HCT116 (cell line): ENCODE measurements at regions not wholly inside any gene's neighbourhood (a gene's known extent, or its start where the extent isn't known, plus 50 kb on each side); places are given as distances from the start of the nearest gene placed in this dataset.

Experiments used
- ATAC-seq: fragments of 200-7000 bp; cut with Tn5 transposase; 2 replicates; pipeline ENCODE4 v1.9.1; 2020; ENCODE audit warnings: mild to moderate bottlenecking, moderate library complexity
- BruUV-seq: library from RNA; stranded (reverse); fragments of 400-500 nt; replicated peaks from 2 replicates; lab custom pipeline; 2021; lab: Mats Ljungman, UMichigan
- CTCF ChIA-PET: fragments of 300-600 bp; sonication (Branson Sonifier 250); formaldehyde crosslinking; loops from one replicate; lab custom pipeline; 2021; ENCODE audit warnings: antibody characterized with exemption; lab: Charles Lee
- POLR2A ChIA-PET: fragments of 300-600, 350-600 bp; sonication (Branson Sonifier 250); formaldehyde crosslinking; loops from one replicate; lab custom pipeline; 2021; ENCODE audit warnings: antibody characterized with exemption; lab: Charles Lee
- RAD21 ChIA-PET, 2 experiments: fragments of 300-600 bp; sonication (Branson Sonifier 250); formaldehyde crosslinking; loops; one replicate each; lab custom pipeline; 2023; ENCODE audit warnings: low total read pairs in 2 of 2; ENCODE audit not compliant: uncharacterized antibody in 2 of 2, unreplicated experiment in 2 of 2, low non-redundant PET in 1 of 2; lab: Charles Lee
- DNase-seq: peaks from one replicate; pipeline ENCODE4 v3.0.0-alpha.2; 2010; ENCODE audit warnings: low read depth, low spot score
- H2AFZ ChIP-seq: fragments of 200-600 bp; shearing (Covaris generic), sonication (generic); 2 replicates; pipeline ENCODE4 v1.6.1; 2017; ENCODE audit warnings: low read depth, mixed run types, mixed read lengths, antibody characterized with exemption, low read length; ENCODE audit not compliant: poor library complexity, severe bottlenecking
- H3K27ac ChIP-seq: 2 replicates; pipeline ENCODE4 v1.5.1; 2012; ENCODE audit warnings: low read depth, low read length
- H3K27me3 ChIP-seq: fragments of 200-600 bp; sonication (generic); 2 replicates; pipeline ENCODE4 v1.6.1; 2016; ENCODE audit warnings: mixed run types, low read length, mixed read lengths; ENCODE audit not compliant: insufficient read depth
- H3K36me3 ChIP-seq, 2 experiments: fragments of 200-500 bp in 1 of 2; fragments of 200-600 bp in 1 of 2; sonication (Bioruptor generic) in 1 of 2; sonication (generic) in 1 of 2; 2 replicates each; pipeline versions ENCODE4 v1.5.1 to v1.6.1; 2014 to 2016; ENCODE audit warnings: low read length in 2 of 2, inconsistent platforms in 1 of 2, mixed read lengths in 1 of 2, mixed run types in 1 of 2; ENCODE audit not compliant: insufficient read depth in 2 of 2, control insufficient read depth in 1 of 2
- H3K4me1 ChIP-seq, 2 experiments: fragments of 200-600 bp in 1 of 2; sonication (generic) in 1 of 2; 2 replicates each; pipeline versions ENCODE4 v1.5.1 to v1.6.1; 2012 to 2017; ENCODE audit warnings: low read length in 2 of 2, inconsistent platforms in 1 of 2, mild to moderate bottlenecking in 1 of 2, mixed read lengths in 1 of 2, mixed run types in 1 of 2, moderate library complexity in 1 of 2; ENCODE audit not compliant: insufficient read depth in 2 of 2, control insufficient read depth in 1 of 2
- H3K4me2 ChIP-seq: fragments of 200-600 bp; sonication (generic); 2 replicates; pipeline ENCODE4 v1.6.1; 2017; ENCODE audit warnings: mixed run types, low read length, mixed read lengths
- H3K4me3 ChIP-seq, 2 experiments: fragments of 200-600 bp in 1 of 2; sonication (generic) in 1 of 2; replicated peaks in 1 of 2; 2 replicates each; pipeline ENCODE4 v1.5.1; 2011 to 2016; ENCODE audit warnings: low read length in 2 of 2, control low read depth in 1 of 2, low read depth in 1 of 2, mild to moderate bottlenecking in 1 of 2, mixed read lengths in 1 of 2, mixed run types in 1 of 2
- H3K79me2 ChIP-seq: fragments of 200-600 bp; sonication (generic); 2 replicates; pipeline ENCODE4 v1.6.1; 2017; ENCODE audit warnings: mild to moderate bottlenecking, mixed run types, low read length, moderate library complexity, mixed read lengths; ENCODE audit not compliant: insufficient read depth
- H3K9ac ChIP-seq: fragments of 200-600 bp; sonication (generic); 2 replicates; pipeline ENCODE4 v1.6.1; 2016; ENCODE audit warnings: low read length, mixed read lengths
- H3K9me2 ChIP-seq: fragments of 200-600 bp; sonication (generic), shearing (Covaris generic); 2 replicates; pipeline ENCODE4 v1.6.1; 2017; ENCODE audit warnings: mixed run types, mild to moderate bottlenecking, moderate library complexity; ENCODE audit not compliant: insufficient read depth
- H3K9me3 ChIP-seq, 2 experiments: fragments of 200-500 bp in 1 of 2; fragments of 200-600 bp in 1 of 2; sonication (Bioruptor generic) in 1 of 2; sonication (generic) in 1 of 2; 2 replicates each; pipeline ENCODE4 v1.6.1; 2014 to 2017; ENCODE audit warnings: low read length in 2 of 2, mixed read lengths in 2 of 2, inconsistent platforms in 1 of 2, low read depth in 1 of 2, mild to moderate bottlenecking in 1 of 2, mixed run types in 1 of 2, moderate library complexity in 1 of 2; ENCODE audit not compliant: control insufficient read depth in 1 of 2, insufficient read depth in 1 of 2
- H4K20me1 ChIP-seq: fragments of 200-600 bp; sonication (generic), shearing (Covaris generic); 2 replicates; pipeline ENCODE4 v1.6.1; 2017; ENCODE audit warnings: mixed run types, mild to moderate bottlenecking, moderate library complexity; ENCODE audit not compliant: insufficient read depth
- POLR2AphosphoS5 ChIP-seq: IDR thresholded peaks from 2 replicates; pipeline ENCODE4 v1.6.1; 2011; ENCODE audit warnings: mild to moderate bottlenecking, low read depth, low read length, moderate library complexity
- RAD21 ChIP-seq: IDR thresholded peaks from 2 replicates; pipeline ENCODE4 v1.6.1; 2012; ENCODE audit warnings: low read depth, mild to moderate bottlenecking
- intact Hi-C: fragments of 100-400 bp; cut with micrococcal nuclease; formaldehyde crosslinking; loops from 2 replicates; pipeline ENCODE4 v1.10.0; 2022
- TF ChIP-seq, protein P1 (sequence below), 3 experiments: fragments of 200-600 bp in 1 of 3; sonication (generic) in 1 of 3; IDR thresholded peaks in 2 of 3; conservative IDR thresholded peaks in 1 of 3; 2 replicates each; pipeline ENCODE4 v1.5.1; 2012 to 2017; ENCODE audit warnings: low read depth in 2 of 3, low read length in 2 of 3, antibody characterized with exemption in 1 of 3, borderline replicate concordance in 1 of 3, control low read depth in 1 of 3, mild to moderate bottlenecking in 1 of 3, mixed read lengths in 1 of 3, mixed run types in 1 of 3, moderate library complexity in 1 of 3; ENCODE audit not compliant: insufficient read depth in 1 of 3
- TF ChIP-seq, protein P2 (sequence below): IDR thresholded peaks from 2 replicates; pipeline ENCODE4 v1.6.1; 2012; ENCODE audit warnings: low read depth

DNA sequence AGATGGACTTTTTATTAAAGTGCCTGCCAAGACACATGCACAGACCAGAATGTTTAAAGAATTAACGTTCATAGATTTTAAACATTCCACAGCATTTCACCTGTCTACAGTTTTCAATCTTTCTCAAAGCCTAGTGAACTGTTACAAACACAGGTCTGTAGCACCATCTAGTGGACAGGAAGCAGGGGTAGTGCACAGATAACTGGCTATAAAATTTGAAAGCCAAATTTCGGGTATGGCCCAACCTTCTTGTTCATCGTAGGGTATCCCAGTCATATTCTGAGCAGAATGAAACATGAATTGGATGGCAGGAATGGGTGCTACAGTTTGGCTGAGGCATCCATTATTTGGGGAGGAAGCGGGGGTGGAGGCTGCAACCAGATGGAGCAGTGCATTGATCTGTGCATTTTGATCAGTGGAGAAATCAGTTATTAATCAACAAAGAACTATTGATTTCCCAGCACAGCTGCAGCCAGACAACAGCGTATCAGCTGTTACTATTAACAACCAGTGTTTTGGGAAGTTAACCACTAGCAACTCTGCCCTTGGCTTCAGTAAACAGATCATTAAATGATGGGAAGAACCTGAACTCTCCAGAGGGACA, 56.1 kb upstream of the B3GAT2 start:
- RAD21 ChIA-PET, result no interaction called here
- H3K4me1 ChIP-seq, result no peaks in the 10 kb centered on the region
- H3K79me2 ChIP-seq, result no peaks in the 10 kb centered on the region
- H3K4me3 ChIP-seq, result no peak overlapping the region
- DNase-seq, result peak; percentile 42
- no peak overlapping the region for H3K9ac ChIP-seq
- no peaks in the 10 kb centered on the region for H3K9me3 ChIP-seq
- no peak overlapping the region for H3K27ac ChIP-seq
- H3K27me3 ChIP-seq, result no peaks in the 10 kb centered on the region; the same call in 1 of the 2 replicates
- peak; percentile 94 for ATAC-seq
- H4K20me1 ChIP-seq, result no peaks in the 10 kb centered on the region
- no peaks in the 10 kb centered on the region for H3K9me2 ChIP-seq
- intact Hi-C loops, result loop anchor here (1.0 to 2.0 kb wide), 5 partner anchors 307 to 792 kb away; no protein-coding TSS in a partner anchor
- CTCF ChIA-PET, result interaction anchor here (1.1 to 3.2 kb wide), 5 partner anchors 57 to 792 kb away, joined by 3 to 15 read pairs (median 7); no protein-coding TSS in a partner anchor
- no peaks in the 10 kb centered on the region for H3K36me3 ChIP-seq
- TF ChIP-seq POLR2AphosphoS5 (no peak), RAD21 (peak; percentile 68)
- TF ChIP-seq, protein P1, sequence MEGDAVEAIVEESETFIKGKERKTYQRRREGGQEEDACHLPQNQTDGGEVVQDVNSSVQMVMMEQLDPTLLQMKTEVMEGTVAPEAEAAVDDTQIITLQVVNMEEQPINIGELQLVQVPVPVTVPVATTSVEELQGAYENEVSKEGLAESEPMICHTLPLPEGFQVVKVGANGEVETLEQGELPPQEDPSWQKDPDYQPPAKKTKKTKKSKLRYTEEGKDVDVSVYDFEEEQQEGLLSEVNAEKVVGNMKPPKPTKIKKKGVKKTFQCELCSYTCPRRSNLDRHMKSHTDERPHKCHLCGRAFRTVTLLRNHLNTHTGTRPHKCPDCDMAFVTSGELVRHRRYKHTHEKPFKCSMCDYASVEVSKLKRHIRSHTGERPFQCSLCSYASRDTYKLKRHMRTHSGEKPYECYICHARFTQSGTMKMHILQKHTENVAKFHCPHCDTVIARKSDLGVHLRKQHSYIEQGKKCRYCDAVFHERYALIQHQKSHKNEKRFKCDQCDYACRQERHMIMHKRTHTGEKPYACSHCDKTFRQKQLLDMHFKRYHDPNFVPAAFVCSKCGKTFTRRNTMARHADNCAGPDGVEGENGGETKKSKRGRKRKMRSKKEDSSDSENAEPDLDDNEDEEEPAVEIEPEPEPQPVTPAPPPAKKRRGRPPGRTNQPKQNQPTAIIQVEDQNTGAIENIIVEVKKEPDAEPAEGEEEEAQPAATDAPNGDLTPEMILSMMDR (IDR thresholded peaks at IDR 0.05 in 2 of 3, conservative IDR thresholded peaks at IDR 0.05 in 1 of 3; ENCODE audit: borderline replicate concordance in 1 of 3, insufficient read depth in 1 of 3, low read depth in 2 of 3, low read length in 2 of 3), result peak; percentile 51 to 90 (median 85); a peak in 5 of 6 replicates
- TF ChIP-seq, protein P2, sequence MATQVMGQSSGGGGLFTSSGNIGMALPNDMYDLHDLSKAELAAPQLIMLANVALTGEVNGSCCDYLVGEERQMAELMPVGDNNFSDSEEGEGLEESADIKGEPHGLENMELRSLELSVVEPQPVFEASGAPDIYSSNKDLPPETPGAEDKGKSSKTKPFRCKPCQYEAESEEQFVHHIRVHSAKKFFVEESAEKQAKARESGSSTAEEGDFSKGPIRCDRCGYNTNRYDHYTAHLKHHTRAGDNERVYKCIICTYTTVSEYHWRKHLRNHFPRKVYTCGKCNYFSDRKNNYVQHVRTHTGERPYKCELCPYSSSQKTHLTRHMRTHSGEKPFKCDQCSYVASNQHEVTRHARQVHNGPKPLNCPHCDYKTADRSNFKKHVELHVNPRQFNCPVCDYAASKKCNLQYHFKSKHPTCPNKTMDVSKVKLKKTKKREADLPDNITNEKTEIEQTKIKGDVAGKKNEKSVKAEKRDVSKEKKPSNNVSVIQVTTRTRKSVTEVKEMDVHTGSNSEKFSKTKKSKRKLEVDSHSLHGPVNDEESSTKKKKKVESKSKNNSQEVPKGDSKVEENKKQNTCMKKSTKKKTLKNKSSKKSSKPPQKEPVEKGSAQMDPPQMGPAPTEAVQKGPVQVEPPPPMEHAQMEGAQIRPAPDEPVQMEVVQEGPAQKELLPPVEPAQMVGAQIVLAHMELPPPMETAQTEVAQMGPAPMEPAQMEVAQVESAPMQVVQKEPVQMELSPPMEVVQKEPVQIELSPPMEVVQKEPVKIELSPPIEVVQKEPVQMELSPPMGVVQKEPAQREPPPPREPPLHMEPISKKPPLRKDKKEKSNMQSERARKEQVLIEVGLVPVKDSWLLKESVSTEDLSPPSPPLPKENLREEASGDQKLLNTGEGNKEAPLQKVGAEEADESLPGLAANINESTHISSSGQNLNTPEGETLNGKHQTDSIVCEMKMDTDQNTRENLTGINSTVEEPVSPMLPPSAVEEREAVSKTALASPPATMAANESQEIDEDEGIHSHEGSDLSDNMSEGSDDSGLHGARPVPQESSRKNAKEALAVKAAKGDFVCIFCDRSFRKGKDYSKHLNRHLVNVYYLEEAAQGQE, result no peak
- BruUV-seq, result no TSS peak
- POLR2A ChIA-PET, result no interaction called here
- no peak overlapping the region for H2AFZ ChIP-seq
- H3K4me2 ChIP-seq, result no peak overlapping the region
